ENCODE measurements at regions not wholly inside any gene's neighbourhood (a gene's known extent, or its start where the extent isn't known, plus 50 kb on each side); places are given as distances from the start of the nearest gene placed in this dataset.

GRCh38 chrX:8319359-8319758 lies 145.3 kb upstream of the VCX3B start:
- DNase-seq (ENCODE audit: low read depth) = no peak

DNA sequence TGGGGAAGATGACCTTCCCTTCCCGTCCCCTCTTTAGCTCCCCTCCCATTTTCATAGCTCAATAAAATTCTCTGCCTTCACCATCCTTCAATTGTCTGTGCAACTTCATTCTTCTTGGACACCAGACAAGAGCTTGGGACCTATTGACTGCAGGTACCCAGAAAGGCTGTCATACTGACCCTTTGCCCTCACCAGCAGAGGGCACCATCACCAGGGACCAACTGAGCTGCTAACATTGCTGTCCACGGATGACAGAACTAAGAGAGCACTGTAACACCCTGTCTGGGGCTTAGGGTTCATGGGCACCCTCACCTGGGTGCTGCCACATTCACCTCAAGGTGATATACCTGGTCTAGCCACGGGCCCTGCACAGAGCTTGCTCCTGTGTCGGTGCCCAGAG lies 141.3 kb upstream of the VCX3B start:
- DNase-seq (ENCODE audit: low read depth) = no peak

DNA sequence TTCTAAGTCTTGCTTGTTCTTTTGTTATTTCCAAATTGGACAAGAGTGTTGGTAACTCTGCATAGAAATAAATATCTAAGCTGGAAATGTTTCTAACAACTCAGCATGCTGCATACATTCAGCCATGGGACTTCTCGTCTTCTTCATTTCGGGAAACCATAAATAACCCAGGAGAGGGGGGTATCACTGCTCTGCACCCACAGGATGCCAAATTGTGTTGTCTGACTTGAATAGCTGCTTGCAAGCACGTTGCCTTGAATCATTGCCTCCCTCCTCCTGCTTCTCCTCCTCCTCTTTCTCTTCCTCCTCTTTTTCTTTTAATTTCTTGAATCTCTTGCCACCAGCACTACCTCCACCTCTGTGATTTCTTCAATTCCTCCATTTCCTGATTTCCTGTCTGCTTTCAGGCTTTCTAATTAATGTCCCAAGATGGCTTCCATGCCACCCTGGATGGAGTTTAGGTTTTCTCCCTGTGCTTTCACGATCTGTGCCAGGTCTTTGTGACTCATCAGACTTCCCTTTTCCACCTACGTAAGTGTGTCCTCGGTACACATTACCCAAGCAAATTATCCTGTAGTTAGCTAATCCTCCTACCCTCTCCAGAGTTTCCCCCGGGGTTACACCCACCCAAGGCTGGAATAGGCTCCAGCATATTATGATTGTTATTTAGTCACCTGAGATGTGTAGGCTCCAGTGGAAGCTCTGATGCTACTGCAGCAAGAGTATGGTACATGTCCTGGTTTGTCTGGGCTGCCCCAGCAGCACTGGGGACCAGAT lies 122.6 kb upstream of the VCX3B start:
- peak; percentile 1 for DNase-seq (ENCODE audit: low read depth)

- peak; percentile 20 for DNase-seq (ENCODE audit: low read depth)
These were observed 119.2 kb upstream of the VCX3B start for GRCh38 chrX:8345473-8345872.

- DNase-seq (ENCODE audit: low read depth) = no peak
These were observed 118.6 kb upstream of the VCX3B start for GRCh38 chrX:8346060-8346459.

GRCh38 chrX:8346892-8347291 lies 117.7 kb upstream of the VCX3B start:
- DNase-seq (ENCODE audit: low read depth) = no peak

GRCh38 chrX:8349816-8350544 lies 114.7 kb upstream of the VCX3B start:
- no peak for DNase-seq (ENCODE audit: low read depth)

GRCh38 chrX:8358302-8358701 lies 106.3 kb upstream of the VCX3B start:
- no peak for DNase-seq (ENCODE audit: low read depth)

DNA sequence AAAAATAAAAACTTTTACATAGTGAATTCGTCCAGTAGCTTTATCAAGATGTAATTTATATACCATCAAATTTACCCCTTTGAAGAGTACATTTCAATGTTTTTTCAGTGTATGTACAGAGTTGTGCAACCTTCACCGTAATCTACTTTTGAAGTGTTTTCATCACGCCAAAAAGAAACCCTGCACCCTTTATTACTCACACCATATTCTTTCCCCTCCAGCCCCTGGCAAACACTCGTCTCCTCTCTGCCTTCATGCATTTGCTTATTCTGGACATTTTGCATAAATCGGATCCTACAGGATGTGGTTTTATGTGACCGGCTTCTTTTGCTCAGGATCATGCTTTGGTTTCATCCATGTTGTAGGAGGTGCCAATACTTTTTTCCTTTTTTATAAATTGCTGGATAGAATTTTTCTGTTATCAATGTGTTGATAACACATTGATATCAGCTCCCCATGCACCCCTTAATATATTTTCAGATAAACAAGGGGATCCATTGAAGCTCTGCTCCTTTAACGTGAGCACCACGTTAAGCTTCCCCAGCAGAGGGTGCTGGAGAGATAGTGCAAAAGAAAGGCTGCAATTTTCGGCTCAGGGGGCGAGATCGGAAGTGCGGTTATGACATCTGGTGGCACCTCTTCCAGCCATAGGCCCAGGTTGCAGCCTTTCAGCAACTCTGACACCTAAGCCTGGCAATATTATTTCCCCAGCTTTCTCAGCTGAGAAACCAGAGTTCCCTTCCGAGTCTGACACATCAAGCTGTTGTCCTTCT lies 100.1 kb upstream of the VCX3B start:
- no peak for DNase-seq (ENCODE audit: low read depth)

DNA sequence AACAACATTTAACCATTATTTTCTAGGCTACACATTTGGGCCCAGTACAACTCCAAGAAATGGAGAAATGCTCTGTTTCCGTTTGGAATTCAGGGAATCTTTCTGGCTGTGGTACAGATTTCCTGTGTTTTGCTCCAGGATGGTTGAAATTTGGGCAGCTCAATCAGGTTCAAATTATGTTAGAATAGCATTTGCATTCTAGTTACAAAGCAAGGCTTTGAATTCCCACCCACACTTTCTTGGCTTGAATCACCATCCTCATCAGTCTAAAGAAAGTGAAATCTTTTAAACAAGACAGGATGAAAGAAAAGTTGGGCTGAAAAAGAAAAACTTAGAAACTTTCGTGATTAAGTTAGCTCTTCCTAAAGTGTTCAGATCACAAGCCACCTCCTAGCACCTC lies 98.1 kb upstream of the VCX3B start:
- DNase-seq (ENCODE audit: low read depth) = no peak

GRCh38 chrX:8374041-8374825 lies 90.4 kb upstream of the VCX3B start:
- peak; percentile 3 for DNase-seq (ENCODE audit: low read depth)

DNA sequence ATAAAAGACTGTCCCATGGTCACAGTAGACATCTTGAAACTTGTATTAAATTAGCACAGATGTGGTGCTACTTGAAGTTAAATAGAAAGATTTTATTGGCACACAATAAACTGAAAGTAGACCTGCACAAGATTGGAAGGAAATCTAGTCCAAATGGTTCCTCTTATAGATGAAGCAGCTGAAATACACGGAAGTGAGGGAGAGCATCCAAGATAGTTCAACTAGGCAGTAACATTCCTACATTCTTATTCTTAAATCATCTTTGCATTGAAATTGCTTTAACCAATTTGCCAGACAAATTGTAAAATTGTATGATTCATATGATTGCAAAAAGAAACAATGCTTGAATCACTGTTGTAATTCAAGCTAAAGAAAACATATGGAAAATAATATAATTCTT lies 87.6 kb upstream of the VCX3B start:
- DNase-seq (ENCODE audit: low read depth) = no peak

DNA sequence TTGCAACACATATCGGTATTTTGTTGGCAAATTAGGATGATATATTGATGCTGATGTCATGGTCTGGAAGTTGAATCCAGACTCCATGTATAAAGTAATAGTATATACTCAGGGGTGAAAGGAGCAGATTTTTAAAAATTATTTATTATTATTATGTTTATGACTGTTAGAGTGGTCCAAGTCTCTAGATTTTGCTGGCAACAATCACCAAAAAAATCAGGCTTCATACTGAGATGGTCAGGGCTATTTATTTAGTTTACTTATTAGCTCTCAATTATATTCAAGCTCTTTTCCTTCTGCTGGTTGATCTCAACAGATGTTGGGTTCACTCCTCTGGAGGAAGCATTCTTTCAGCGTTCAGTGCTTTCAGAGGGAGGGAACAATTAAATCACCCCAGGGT lies 73.9 kb upstream of the VCX3B start:
- no peak for DNase-seq (ENCODE audit: low read depth)

GRCh38 chrX:8403988-8404387 lies 60.6 kb upstream of the VCX3B start:
- DNase-seq (ENCODE audit: low read depth) = peak; percentile 4

DNA sequence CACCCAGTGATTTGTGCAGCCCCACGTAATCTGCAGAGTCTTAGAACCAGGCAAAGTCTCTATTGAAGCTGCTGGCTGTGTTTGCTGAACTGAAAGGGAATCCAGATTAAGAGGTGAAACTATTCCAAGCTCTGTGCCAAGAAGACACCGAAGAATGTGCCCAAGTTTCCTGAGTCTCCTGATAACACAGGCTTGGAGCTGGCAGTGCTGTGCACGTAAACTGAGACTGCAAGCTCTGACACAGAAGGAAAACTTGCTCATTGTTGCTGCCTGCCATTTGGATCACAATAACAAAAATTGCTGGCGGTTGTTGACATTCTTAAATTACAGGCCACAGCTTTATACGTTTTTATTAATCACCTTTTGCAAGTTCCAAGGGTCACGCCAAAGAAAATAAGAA lies 60.2 kb upstream of the VCX3B start:
- peak; percentile 15 for DNase-seq (ENCODE audit: low read depth)

DNA sequence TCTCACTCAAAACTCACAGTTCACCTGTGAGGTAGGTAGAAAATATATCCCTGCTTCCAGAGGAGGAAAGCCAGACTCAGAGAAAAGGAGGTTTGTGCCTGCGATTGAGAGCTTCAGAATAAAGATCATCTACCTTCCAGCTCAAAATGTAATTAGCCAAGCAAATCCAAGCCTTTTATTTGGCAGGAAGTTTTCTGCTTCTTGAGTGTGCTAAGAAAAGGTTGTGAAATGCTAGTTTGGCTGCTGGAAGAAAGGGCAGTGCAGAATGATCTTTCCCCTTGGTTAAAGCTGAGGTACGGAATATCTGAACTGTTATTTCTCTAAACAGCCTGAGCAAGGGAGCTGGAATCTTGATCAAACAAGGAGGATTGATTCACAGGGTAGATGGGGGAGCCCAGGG lies 59.7 kb upstream of the VCX3B start:
- no peak for DNase-seq (ENCODE audit: low read depth)

DNA sequence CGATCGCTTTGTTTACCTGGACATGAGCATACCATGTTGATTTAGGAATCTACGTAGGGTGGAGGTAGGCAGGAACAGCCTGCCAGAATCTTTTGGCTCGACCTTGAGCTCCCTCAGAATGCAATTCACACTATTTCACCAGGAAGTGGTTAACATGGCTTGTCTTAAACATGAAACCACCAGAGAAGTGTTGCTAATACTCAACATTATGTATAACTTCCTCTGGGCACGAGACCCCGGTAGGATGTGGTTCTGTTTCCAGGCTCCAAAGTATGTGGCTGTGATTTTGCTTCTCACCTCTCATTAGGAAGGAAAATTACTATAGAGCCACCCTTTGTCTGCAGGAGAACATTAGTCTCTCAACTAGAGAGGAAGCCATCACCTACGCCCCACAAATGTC lies 59.0 kb upstream of the VCX3B start:
- DNase-seq (ENCODE audit: low read depth) = no peak

GRCh38 chrX:8413279-8413678 lies 51.4 kb upstream of the VCX3B start:
- DNase-seq (ENCODE audit: low read depth) = no peak

All from M059J (cell line).